HS-5 (cell line): ENCODE measurements at regions not wholly inside any gene's neighbourhood (a gene's known extent, or its start where the extent isn't known, plus 50 kb on each side); places are given as distances from the start of the nearest gene placed in this dataset.
"Not testable (repeated sequence)": the region's sequence is repeated elsewhere in the genome, so short reads cannot be mapped to it uniquely, and the experiment has no call there.

Experiments
- DNase-seq: peaks from one replicate; pipeline ENCODE4 v3.0.0-alpha.2; 2012; ENCODE audit warnings: low read depth

DNA sequence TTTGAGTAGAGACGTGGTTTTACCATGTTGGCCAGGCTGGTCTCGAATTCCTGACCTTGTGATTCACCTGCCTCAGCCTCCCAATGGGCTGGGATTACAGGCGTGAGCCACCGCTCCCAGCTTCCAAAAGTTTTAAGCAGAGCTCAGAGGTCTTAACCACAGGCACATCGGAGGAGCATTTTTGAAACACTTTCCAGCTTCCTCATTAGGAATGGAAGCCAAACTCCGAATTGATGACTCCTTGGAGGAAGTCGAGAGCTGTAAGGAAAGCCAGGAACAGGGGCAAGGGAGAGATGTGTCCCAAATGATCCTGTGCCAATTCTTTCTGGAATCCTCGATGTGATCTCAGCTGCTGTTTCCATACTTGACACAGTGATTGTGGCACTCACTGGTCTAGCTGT, 56.2 kb upstream of the CCZ1B start:
- DNase-seq, result peak; percentile 73

DNA sequence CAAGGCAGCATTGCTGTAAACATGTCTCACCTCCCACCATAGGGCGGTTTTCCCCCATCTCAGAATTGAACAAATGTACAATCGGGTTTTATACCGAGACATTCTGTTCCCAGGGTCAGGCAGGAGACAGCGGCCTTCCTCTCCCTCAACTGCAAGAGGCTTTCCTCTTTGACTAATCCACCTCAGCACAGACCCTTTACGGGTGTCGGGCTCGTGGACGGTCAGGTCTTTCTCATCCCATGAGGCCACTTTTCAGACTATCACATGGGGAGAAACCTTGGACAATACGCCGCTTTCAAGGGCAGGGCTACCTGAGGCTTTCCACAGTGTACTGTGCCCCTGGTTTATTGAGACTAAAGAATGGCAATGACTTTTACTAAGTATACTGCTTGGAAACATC, 57.7 kb upstream of the CCZ1B start:
- DNase-seq, result not testable (repeated sequence)

- no peak for DNase-seq
Observed at GRCh38 chr7:6886198-6886597, 60.1 kb upstream of the CCZ1B start.

DNA sequence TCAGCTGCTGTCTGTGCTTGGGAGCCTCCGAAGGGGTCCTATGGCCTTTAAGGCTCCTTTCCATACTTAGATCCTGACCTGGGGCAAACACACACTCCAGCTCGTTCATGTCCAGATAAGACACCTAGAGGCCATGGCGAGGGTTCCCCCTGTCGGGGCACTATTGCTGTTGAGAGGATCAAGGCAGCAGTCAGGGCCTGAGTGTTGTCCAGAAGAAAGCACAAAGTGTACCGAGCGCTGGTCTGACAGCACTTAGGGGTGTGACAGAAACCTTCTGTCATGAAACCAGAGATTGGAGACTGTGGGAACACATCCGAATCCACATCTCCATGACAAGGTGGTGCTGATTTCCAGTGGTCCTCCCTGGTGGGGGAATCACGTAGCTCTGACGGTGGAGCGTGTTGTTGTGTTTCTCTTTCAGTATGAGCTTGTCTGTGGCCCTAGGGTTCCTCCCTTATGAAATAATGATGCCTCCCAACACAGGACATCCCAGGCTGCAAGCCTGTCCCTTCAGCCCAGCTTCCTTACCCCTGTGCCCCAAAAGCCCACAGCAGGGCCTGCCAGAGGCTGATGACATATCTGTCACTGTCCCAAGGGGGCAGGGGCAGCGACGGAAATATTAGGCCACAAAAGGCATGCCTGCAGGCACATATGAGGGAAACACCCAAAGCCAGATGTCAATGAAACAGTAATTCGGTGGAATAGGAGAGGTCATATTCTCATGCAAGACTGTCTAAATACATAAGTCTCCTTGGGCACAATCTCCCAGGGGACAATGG, 62.4 kb upstream of the CCZ1B start:
- DNase-seq, result not testable (repeated sequence)

DNA sequence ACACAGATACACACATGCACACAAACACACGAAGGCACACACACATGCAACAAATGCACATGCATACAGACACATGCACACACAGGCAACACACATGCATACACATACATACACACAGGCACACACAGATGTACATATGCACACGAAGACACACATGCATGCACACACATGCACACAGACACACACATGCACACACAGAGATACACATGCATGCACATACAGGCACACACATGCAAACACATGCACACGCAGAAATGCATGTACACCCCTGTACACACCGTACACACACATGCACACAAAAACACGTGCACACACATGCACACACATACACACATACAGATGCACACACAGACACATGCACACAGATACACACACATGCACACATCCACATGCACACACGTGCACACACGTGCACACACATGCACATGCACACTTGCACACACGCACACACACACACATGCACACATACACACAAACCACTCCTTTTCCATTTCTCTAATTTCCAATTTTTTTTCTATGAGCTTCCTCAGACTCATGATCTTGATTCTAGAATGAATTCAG, 63.3 kb upstream of the CCZ1B start:
- no peak for DNase-seq

DNA sequence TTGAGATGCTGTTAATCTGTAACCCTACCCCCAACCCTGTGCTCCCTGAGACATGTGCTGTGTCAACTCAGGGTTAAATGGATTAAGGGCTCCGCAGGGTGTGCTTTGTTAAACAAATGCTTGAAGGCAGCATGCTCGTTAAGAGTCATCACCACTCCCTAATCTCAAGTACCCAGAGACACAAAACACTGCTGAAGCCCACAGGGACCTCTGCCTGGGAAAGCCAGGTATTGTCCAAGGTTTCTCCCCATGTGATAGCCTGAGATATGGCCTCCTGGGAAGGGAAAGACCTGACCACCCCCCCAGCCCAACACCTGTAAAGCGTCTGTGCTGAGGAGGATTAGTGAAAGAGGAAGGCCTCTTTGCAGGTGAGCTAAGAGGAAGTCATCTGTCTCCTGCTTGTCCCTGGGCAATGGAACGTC, 76.0 kb upstream of the CCZ1B start:
- not testable (repeated sequence) for DNase-seq

DNA sequence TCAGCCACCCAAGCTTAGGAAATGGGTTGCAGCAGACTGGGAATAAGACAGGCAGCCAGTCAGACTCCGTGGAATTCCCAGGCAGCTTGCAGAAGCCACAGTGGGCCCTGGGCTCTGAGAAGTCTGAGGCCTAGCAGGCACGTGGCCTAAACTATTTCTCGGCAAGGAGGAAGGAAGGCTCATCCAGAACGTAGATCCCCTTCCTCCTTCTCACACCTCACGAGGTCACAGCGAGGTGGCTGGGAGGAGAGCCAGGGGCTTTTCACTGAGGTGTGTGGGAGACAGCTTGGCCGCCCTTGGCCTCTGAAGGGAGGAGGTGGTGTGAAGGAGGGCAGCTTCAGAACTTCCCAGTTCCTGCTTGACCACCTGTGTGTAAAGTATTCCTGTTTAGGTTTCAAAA, 77.2 kb upstream of the CCZ1B start:
- DNase-seq, result not testable (repeated sequence)

GRCh38 chr7:6903792-6904191, 77.7 kb upstream of the CCZ1B start:
- not testable (repeated sequence) for DNase-seq

GRCh38 chr7:6917258-6917657, 91.2 kb upstream of the CCZ1B start:
- DNase-seq, result no peak

- not testable (repeated sequence) for DNase-seq
Observed at GRCh38 chr7:6919169-6919568, 93.1 kb upstream of the CCZ1B start.

DNA sequence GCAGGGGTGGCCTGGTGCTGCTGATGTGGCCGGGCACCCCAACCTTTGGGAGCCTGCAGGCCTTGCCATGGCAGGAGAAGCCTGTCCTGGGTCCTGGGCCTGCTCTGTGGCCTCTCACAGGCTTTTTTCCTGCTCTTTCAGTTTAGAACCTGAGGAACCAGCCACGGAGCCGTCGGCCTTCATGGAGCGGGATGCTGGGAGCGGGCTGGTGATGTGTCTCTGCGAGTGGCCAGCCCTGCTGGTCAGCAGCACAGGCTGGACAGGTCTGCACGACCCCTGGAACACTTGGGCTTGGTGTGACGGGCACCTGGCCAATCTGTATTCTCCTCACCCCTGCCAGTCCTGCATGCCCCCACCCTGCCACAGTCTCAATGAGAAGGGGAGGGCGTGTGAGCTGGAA, 98.4 kb upstream of the CCZ1B start:
- DNase-seq, result not testable (repeated sequence)

- DNase-seq, result not testable (repeated sequence)
Observed at GRCh38 chr7:6926193-6927174, 100.4 kb upstream of the CCZ1B start.

- not testable (repeated sequence) for DNase-seq
Observed at GRCh38 chr7:6927643-6928042, 101.6 kb upstream of the CCZ1B start.

- DNase-seq, result not testable (repeated sequence)
Observed at GRCh38 chr7:6929588-6929987, 103.5 kb upstream of the CCZ1B start.

DNA sequence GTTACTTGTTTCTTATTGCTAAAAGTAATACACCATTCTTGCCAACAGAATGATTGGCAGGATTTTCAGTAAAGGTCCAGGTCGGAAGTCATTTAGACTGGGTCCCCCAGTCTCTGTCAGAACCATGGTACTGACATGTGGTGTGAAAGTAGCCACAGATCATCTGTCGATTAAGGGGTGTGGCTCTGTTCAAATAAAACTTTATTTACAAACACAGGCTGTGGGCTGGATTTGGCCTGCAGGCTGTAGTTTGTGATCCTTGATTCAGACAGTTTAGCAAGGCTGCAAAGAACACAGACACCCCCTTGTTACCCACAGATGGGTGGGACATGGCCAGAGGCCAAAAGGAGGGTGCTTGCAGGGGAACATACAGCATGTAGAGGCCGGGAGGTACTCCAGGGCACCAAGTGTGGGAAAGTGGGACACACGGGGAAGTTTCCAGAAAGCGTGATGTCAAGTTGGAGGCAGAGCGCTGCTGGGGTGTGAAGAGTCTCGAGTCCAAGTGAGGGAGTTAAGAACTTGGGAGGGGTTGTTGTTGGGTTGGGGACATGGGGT, 104.1 kb upstream of the CCZ1B start:
- not testable (repeated sequence) for DNase-seq

GRCh38 chr7:6930787-6931186, 104.7 kb upstream of the CCZ1B start:
- DNase-seq, result not testable (repeated sequence)

GRCh38 chr7:6931456-6931855, 105.4 kb upstream of the CCZ1B start:
- DNase-seq, result not testable (repeated sequence)

DNA sequence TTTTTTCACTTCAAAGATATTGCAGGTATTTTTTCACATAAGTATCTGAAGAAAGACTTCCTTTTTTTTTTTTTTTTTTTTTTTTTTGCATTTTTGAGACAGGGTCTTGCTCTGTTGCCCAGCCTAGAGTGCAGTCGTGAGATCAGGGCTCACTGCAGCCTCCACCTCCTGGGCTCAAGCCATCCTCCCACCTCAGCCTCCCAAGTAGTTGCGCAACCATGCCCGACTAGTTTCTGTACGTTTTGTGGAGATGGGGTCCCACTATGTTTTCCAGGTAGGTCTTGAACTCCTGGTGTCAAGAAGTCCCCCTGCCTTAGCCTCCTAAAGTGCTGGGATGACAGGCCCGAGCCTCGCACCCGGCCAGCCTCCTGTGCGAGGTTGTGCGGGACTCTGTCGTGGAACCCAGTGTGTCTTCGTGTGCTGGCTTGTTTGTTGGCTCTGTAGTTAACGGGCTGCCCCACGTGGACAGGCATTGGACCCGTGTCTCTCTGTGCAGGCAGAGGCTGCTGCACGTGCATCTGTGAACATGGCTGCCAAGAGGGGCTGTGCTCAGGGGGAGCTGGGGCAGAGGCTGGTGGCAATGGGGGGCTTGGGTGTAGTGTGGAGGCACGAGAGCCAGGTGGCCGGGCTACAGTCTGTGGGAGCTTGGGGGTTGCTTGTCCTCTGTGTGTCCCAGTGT, 108.0 kb upstream of the CCZ1B start:
- DNase-seq, result not testable (repeated sequence)

- DNase-seq, result no peak
Observed at GRCh38 chr7:6934981-6935380, 108.9 kb upstream of the CCZ1B start.

- DNase-seq, result peak; percentile 58
Observed at GRCh38 chr7:6936626-6937025, 110.6 kb upstream of the CCZ1B start.

GRCh38 chr7:6937746-6938145, 111.7 kb upstream of the CCZ1B start:
- DNase-seq, result not testable (repeated sequence)

- DNase-seq, result not testable (repeated sequence)
Observed at GRCh38 chr7:6938284-6938683, 112.2 kb upstream of the CCZ1B start.
